Activated CD8-positive, alpha-beta memory T cell treated with anti-CD3 and anti-CD28 coated beads, Interleukin-2, amount 10 ng/mL, durations not matched to agents 7 days and 5 days (primary cell): ENCODE measurements at regions not wholly inside any gene's neighbourhood (a gene's known extent, or its start where the extent isn't known, plus 50 kb on each side); places are given as distances from the start of the nearest gene placed in this dataset.

ENCODE experiments used
- ATAC-seq: fragments of 150-1000 bp; cut with Tn5 transposase; one replicate; pipeline ENCODE4 v1.10.0; 2021; ENCODE audit warnings: moderate library complexity
- CTCF ChIA-PET: fragments of 350-600 bp; sonication (Branson Sonifier 250); formaldehyde crosslinking; loops from one replicate; lab custom pipeline; 2021; ENCODE audit warnings: antibody characterized with exemption; lab: Charles Lee
- DNase-seq: peaks from one replicate; pipeline ENCODE4 v3.0.0-alpha.2; 2020
- H3K27ac Mint-ChIP-seq: one replicate; pipeline ENCODE4 v1.8.0; 2021; ENCODE audit warnings: mild to moderate bottlenecking, mixed read lengths
- H3K27me3 Mint-ChIP-seq: one replicate; pipeline ENCODE4 v1.8.0; 2021; ENCODE audit warnings: mixed read lengths
- H3K36me3 Mint-ChIP-seq: one replicate; pipeline ENCODE4 v1.8.0; 2021; ENCODE audit warnings: mild to moderate bottlenecking, mixed read lengths
- H3K4me1 Mint-ChIP-seq: one replicate; pipeline ENCODE4 v1.8.0; 2021; ENCODE audit warnings: mixed read lengths
- H3K4me3 Mint-ChIP-seq: one replicate; pipeline ENCODE4 v1.8.0; 2021; ENCODE audit warnings: mild to moderate bottlenecking, moderate library complexity, mixed read lengths
- H3K9me3 Mint-ChIP-seq: one replicate; pipeline ENCODE4 v1.8.0; 2022; ENCODE audit warnings: low read depth, mixed read lengths

- ATAC-seq, result no peak
- Mint-ChIP-seq H3K4me3 (no peak overlapping the region), H3K36me3 (no peaks in the 10 kb centered on the region), H3K9me3 (peaks cover 17% of the 10 kb centered on the region), H3K27ac (no peak overlapping the region), H3K4me1 (no peaks in the 10 kb centered on the region), H3K27me3 (no peaks in the 10 kb centered on the region)
- no peak for DNase-seq
- CTCF ChIA-PET, result no interaction called here
Measured at GRCh38 chr3:84108442-84108971, 850.3 kb upstream of the CADM2 start.

- no peak overlapping the region for H3K4me3 Mint-ChIP-seq
- H3K27me3 Mint-ChIP-seq, result no peaks in the 10 kb centered on the region
- CTCF ChIA-PET, result no interaction called here
- ATAC-seq, result no peak
- H3K9me3 Mint-ChIP-seq, result peaks cover 15% of the 10 kb centered on the region
- H3K36me3 Mint-ChIP-seq, result no peaks in the 10 kb centered on the region
- DNase-seq, result no peak
- H3K27ac Mint-ChIP-seq, result no peak overlapping the region
- no peaks in the 10 kb centered on the region for H3K4me1 Mint-ChIP-seq
Measured at GRCh38 chr3:84109911-84110310, 848.9 kb upstream of the CADM2 start.

DNA sequence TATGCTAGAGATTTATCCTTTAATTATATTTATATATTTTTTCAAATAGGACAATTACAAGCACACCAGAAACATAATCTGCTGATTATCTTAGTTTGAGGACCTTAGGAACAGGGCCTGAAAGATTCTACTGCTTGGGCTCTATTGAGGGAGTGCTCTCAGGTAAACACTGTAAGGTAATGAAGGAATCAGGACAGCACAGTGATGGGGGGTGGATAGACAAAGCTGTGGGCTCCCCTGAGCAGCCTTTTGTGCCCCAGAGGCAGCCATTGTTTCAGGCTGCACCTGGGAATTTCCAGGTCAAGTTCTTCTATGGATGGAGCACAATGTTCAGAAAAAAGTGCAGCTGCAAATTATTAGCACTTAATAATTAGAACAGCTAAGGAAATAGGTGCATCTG, 848.0 kb upstream of the CADM2 start:
- CTCF ChIA-PET, result no interaction called here
- H3K27ac Mint-ChIP-seq, result no peak overlapping the region
- peaks cover 16% of the 10 kb centered on the region for H3K9me3 Mint-ChIP-seq
- ATAC-seq (no peak), DNase-seq (no peak)
- no peak overlapping the region for H3K4me3 Mint-ChIP-seq
- H3K27me3 Mint-ChIP-seq, result no peaks in the 10 kb centered on the region
- H3K36me3 Mint-ChIP-seq, result no peaks in the 10 kb centered on the region
- H3K4me1 Mint-ChIP-seq, result no peaks in the 10 kb centered on the region

- no peak for DNase-seq
- no peak for ATAC-seq
- Mint-ChIP-seq H3K36me3 (no peaks in the 10 kb centered on the region), H3K27ac (no peak overlapping the region), H3K4me1 (no peaks in the 10 kb centered on the region), H3K9me3 (no peaks in the 10 kb centered on the region), H3K4me3 (no peak overlapping the region), H3K27me3 (no peaks in the 10 kb centered on the region)
- CTCF ChIA-PET, result no interaction called here
Measured at GRCh38 chr3:84125201-84125721, 833.5 kb upstream of the CADM2 start.

GRCh38 chr3:84125760-84126159, 833.0 kb upstream of the CADM2 start:
- DNase-seq, result no peak
- Mint-ChIP-seq H3K36me3 (no peaks in the 10 kb centered on the region), H3K4me1 (no peaks in the 10 kb centered on the region), H3K4me3 (no peak overlapping the region), H3K9me3 (no peaks in the 10 kb centered on the region), H3K27me3 (no peaks in the 10 kb centered on the region), H3K27ac (no peak overlapping the region)
- CTCF ChIA-PET, result no interaction called here
- no peak for ATAC-seq

- Mint-ChIP-seq H3K36me3 (no peaks in the 10 kb centered on the region), H3K4me1 (no peaks in the 10 kb centered on the region), H3K27me3 (no peaks in the 10 kb centered on the region), H3K9me3 (no peaks in the 10 kb centered on the region), H3K27ac (no peak overlapping the region), H3K4me3 (no peak overlapping the region)
- CTCF ChIA-PET, result no interaction called here
- no peak for DNase-seq
- ATAC-seq, result no peak
Measured at GRCh38 chr3:84126160-84126559, 832.6 kb upstream of the CADM2 start.

DNA sequence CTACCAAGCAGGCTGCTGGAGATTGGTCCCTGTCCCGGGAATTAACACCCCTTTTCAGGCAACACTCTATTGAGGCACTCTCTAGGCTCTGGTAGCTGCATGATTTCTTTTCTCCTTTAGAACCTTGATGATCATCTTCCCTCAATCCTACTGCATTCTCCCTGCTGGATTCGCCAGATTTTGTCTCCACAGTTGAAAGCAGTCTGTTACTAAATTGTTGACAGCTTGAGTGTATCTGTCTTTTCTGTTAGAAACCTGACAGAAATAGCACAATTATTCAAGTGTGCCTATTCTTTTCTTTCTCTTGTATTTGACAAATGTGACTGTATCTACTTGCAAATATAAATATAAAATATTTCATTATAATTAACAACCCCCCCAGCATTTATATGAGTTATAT, 830.8 kb upstream of the CADM2 start:
- Mint-ChIP-seq H3K36me3 (no peaks in the 10 kb centered on the region), H3K9me3 (no peaks in the 10 kb centered on the region), H3K27me3 (no peaks in the 10 kb centered on the region), H3K4me1 (no peaks in the 10 kb centered on the region), H3K27ac (no peak overlapping the region), H3K4me3 (no peak overlapping the region)
- ATAC-seq (no peak), DNase-seq (no peak)
- CTCF ChIA-PET, result no interaction called here

DNA sequence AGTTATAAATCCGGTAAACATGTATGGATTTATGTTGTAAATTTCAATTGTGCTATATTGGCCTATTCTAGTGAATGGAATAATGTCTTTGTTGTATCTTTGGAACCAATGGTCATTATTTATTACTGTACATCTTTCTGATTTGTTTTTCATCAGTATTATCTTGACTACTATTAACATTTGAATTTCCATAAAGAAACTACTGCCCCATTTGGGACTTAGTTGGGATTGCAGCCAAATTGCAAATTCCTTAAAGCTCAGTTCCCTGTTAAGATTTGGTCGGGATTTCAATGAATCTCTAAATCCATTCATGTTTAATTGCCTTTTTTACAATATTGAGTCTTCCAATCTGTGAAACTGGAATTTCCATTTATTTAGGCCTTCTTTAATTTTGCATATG, 822.4 kb upstream of the CADM2 start:
- no peaks in the 10 kb centered on the region for H3K4me1 Mint-ChIP-seq

GRCh38 chr3:84140631-84141030, 818.2 kb upstream of the CADM2 start:
- Mint-ChIP-seq H3K36me3 (no peaks in the 10 kb centered on the region), H3K4me1 (no peaks in the 10 kb centered on the region), H3K27me3 (no peaks in the 10 kb centered on the region), H3K27ac (no peak overlapping the region), H3K4me3 (no peak overlapping the region), H3K9me3 (peaks cover 4% of the 10 kb centered on the region)
- ATAC-seq, result no peak
- CTCF ChIA-PET, result no interaction called here
- no peak for DNase-seq

More for the DNA sequence above, 822.4 kb upstream of the CADM2 start:
- H3K27ac Mint-ChIP-seq, result no peak overlapping the region
- no peak for ATAC-seq
- no peaks in the 10 kb centered on the region for H3K27me3 Mint-ChIP-seq
- peaks cover 4% of the 10 kb centered on the region for H3K9me3 Mint-ChIP-seq
- H3K4me3 Mint-ChIP-seq, result no peak overlapping the region
- no peak for DNase-seq
- CTCF ChIA-PET, result no interaction called here
- H3K36me3 Mint-ChIP-seq, result no peaks in the 10 kb centered on the region

DNA sequence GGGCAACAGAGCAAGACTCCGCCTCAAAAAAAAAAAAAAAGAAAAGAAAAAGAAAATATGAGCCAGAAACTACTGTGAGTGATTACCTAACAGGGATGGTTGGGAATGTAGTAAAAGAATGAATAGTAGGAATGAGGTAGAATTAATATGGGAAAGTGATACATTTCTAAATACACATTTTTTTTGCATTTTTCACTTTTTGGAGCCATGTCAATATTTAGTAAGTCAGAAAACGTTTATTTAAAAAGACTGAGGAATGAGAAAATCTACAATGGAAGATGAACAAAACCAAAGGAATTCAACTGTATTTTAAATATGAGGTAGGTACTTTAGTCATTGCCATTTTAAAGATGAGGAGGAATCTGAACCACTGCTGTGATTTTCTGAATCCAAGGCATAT, 817.2 kb upstream of the CADM2 start:
- CTCF ChIA-PET, result no interaction called here
- peaks cover 4% of the 10 kb centered on the region for H3K9me3 Mint-ChIP-seq
- no peak overlapping the region for H3K27ac Mint-ChIP-seq
- H3K4me3 Mint-ChIP-seq, result no peak overlapping the region
- no peaks in the 10 kb centered on the region for H3K4me1 Mint-ChIP-seq
- no peaks in the 10 kb centered on the region for H3K36me3 Mint-ChIP-seq
- ATAC-seq (no peak), DNase-seq (no peak)
- H3K27me3 Mint-ChIP-seq, result no peaks in the 10 kb centered on the region

DNA sequence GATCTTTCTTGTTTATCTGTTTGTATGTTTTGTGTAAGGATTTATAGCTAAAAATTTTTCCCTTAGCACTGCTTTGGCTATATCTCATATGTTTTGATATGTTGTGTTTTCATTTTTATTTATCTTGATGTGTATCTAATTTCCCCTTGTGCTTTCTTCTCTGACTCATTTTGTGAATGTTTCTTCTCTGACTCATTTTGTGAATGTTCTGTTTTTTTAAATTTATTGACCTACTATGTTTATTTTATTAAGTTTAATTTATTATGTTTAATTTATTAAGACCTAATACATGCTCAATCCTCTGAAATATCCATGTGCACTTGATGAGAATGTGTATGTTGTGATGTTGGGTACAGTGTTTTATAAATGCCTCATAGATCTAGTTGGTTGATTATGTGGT, 793.5 kb upstream of the CADM2 start:
- DNase-seq (no peak), ATAC-seq (no peak)
- CTCF ChIA-PET, result no interaction called here
- H3K4me3 Mint-ChIP-seq, result no peak overlapping the region
- no peaks in the 10 kb centered on the region for H3K36me3 Mint-ChIP-seq
- H3K9me3 Mint-ChIP-seq, result peaks cover 6% of the 10 kb centered on the region
- H3K27ac Mint-ChIP-seq, result no peak overlapping the region
- H3K4me1 Mint-ChIP-seq, result no peaks in the 10 kb centered on the region
- no peaks in the 10 kb centered on the region for H3K27me3 Mint-ChIP-seq

DNA sequence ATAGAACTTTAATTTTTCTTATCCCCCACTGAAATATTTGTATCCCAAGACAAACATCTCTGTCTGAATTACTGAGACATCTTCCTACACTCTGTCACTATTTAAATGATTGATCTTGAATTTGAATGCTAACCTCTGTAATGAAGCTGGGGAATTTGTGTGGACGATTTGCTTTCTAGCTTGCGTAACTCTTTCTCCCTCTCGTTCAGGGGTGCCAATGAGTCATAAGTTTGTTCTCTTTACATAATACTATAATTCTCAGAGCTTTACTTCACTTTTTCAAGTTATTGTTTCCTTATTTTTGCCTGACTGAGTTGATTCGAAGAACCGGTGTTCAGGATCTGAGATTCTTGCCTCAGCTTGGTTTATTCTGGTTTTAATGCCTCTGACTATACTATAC, 783.3 kb upstream of the CADM2 start:
- CTCF ChIA-PET, result no interaction called here
- no peaks in the 10 kb centered on the region for H3K27me3 Mint-ChIP-seq
- H3K27ac Mint-ChIP-seq, result no peak overlapping the region
- no peaks in the 10 kb centered on the region for H3K36me3 Mint-ChIP-seq
- H3K9me3 Mint-ChIP-seq, result peaks cover 17% of the 10 kb centered on the region
- ATAC-seq, result no peak
- DNase-seq, result no peak
- no peak overlapping the region for H3K4me3 Mint-ChIP-seq
- H3K4me1 Mint-ChIP-seq, result no peaks in the 10 kb centered on the region

DNA sequence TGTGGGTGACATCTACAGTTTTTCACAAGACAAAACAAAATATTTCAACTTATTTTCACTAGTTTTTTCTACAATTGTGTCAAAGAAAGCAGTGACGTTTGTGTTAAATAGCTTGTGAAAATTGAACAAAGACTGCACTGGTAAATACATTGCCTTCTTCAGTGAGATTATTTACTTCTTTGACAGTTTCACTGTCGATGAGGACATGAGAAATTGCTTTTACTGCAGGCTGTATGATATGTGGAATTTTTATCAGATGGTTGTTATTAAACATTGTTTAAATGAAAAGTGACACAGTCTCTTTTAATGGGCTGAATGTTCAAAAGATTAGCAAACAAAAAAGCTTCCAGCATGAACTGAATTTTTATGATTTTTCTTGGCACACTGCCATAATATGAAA, 773.9 kb upstream of the CADM2 start:
- ATAC-seq, result no peak
- no peaks in the 10 kb centered on the region for H3K27me3 Mint-ChIP-seq

DNA sequence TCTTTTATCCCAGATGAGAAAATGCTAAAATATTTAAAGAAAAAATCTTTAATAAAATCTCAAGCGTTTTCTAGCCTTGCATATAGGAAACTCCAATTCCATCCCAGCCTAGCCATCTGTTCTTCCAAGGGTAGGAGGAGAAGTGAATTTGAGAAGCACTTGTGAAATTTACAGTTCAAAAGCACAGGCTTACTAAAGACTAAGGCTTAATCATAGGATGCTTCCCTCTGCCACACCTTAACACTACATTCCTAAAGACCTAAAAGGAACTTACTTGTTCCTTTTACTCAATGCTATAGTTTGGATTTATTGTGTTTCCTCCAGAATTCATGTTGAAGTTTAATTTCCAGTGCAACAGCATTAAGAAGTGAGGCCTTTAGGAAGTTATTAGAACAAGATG, 764.8 kb upstream of the CADM2 start:
- no peak for ATAC-seq
- no peaks in the 10 kb centered on the region for H3K27me3 Mint-ChIP-seq
- CTCF ChIA-PET, result no interaction called here
- peaks cover 17% of the 10 kb centered on the region for H3K9me3 Mint-ChIP-seq
- no peaks in the 10 kb centered on the region for H3K4me1 Mint-ChIP-seq
- no peak for DNase-seq
- H3K36me3 Mint-ChIP-seq, result no peaks in the 10 kb centered on the region
- no peak overlapping the region for H3K27ac Mint-ChIP-seq
- no peak overlapping the region for H3K4me3 Mint-ChIP-seq

More for the DNA sequence above, 773.9 kb upstream of the CADM2 start:
- DNase-seq, result no peak
- CTCF ChIA-PET, result no interaction called here
- Mint-ChIP-seq H3K9me3 (peaks cover 3% of the 10 kb centered on the region), H3K36me3 (no peaks in the 10 kb centered on the region), H3K4me1 (no peaks in the 10 kb centered on the region), H3K4me3 (no peak overlapping the region), H3K27ac (no peak overlapping the region)

GRCh38 chr3:84209474-84209873, 749.3 kb upstream of the CADM2 start:
- ATAC-seq, result no peak
- DNase-seq, result no peak
- peaks cover 7% of the 10 kb centered on the region for H3K9me3 Mint-ChIP-seq
- no peaks in the 10 kb centered on the region for H3K27me3 Mint-ChIP-seq
- no peak overlapping the region for H3K27ac Mint-ChIP-seq
- H3K4me3 Mint-ChIP-seq, result no peak overlapping the region
- no peaks in the 10 kb centered on the region for H3K36me3 Mint-ChIP-seq
- no peaks in the 10 kb centered on the region for H3K4me1 Mint-ChIP-seq
- CTCF ChIA-PET, result no interaction called here
